Ectodermal cell (in vitro differentiated cells): ENCODE measurements at regions not wholly inside any gene's neighbourhood (a gene's known extent, or its start where the extent isn't known, plus 50 kb on each side); places are given as distances from the start of the nearest gene placed in this dataset.

Experiments
- H3K27ac ChIP-seq: 2 replicates; pipeline ENCODE4 v1.7.0; 2013; ENCODE audit warnings: mild to moderate bottlenecking, low read depth, low read length; ENCODE audit not compliant: insufficient read depth, poor library complexity, severe bottlenecking
- H3K27me3 ChIP-seq: 2 replicates; pipeline ENCODE4 v1.7.0; 2013; ENCODE audit warnings: mild to moderate bottlenecking, low read length; ENCODE audit not compliant: insufficient read depth, control insufficient read depth, poor library complexity, severe bottlenecking
- H3K36me3 ChIP-seq: one replicate; pipeline ENCODE4 v1.7.0; 2013; ENCODE audit warnings: low read length; ENCODE audit not compliant: control insufficient read depth, insufficient read depth
- H3K4me1 ChIP-seq: one replicate; pipeline ENCODE4 v1.7.0; 2013; ENCODE audit warnings: low read length; ENCODE audit not compliant: control insufficient read depth, insufficient read depth
- H3K4me3 ChIP-seq: 2 replicates; pipeline ENCODE4 v1.7.0; 2013; ENCODE audit warnings: low read depth, low read length, control low read depth; ENCODE audit not compliant: insufficient read depth
- H3K9me3 ChIP-seq: 2 replicates; pipeline ENCODE4 v1.7.0; 2013; ENCODE audit warnings: mild to moderate bottlenecking, low read length, moderate library complexity; ENCODE audit not compliant: control insufficient read depth
- WGBS, 2 experiments: methylation state at CpG; one replicate each; pipeline ENCODE4 v1.1.7; 2013; ENCODE audit warnings: missing lambda C conversion rate in 2 of 2; 5-methylcytosine and 5-hydroxymethylcytosine counted together

DNA sequence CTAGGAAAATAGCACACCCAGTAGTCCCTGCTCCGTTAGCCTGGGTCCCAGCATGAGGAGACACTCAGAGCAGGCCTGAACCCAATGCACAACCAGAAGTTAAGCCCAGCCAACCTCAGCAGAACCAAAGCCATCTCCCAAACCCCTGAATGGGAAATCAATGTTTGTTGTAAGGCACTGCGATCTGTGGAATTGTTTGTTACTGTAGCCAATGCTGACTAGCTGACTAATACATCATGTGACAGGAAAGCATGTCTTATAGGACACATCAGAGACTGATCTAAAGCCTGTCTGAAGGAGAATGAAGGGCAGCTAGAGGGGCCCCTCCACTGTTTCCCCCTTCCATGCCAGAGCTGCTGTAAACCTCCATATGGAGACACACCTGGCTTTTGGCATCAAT lies 96.4 kb downstream of the MARCHF4 start:
- no peak overlapping the region for H3K4me3 ChIP-seq
- peaks cover 15% of the 10 kb centered on the region for H3K4me1 ChIP-seq
- no peaks in the 10 kb centered on the region for H3K9me3 ChIP-seq
- H3K36me3 ChIP-seq: no peaks in the 10 kb centered on the region
- WGBS, 2 experiments: 94 to 95% methylated on average over 2 of the region's 2 CpGs
- H3K27ac ChIP-seq: no peak overlapping the region
- H3K27me3 ChIP-seq: no peaks in the 10 kb centered on the region

DNA sequence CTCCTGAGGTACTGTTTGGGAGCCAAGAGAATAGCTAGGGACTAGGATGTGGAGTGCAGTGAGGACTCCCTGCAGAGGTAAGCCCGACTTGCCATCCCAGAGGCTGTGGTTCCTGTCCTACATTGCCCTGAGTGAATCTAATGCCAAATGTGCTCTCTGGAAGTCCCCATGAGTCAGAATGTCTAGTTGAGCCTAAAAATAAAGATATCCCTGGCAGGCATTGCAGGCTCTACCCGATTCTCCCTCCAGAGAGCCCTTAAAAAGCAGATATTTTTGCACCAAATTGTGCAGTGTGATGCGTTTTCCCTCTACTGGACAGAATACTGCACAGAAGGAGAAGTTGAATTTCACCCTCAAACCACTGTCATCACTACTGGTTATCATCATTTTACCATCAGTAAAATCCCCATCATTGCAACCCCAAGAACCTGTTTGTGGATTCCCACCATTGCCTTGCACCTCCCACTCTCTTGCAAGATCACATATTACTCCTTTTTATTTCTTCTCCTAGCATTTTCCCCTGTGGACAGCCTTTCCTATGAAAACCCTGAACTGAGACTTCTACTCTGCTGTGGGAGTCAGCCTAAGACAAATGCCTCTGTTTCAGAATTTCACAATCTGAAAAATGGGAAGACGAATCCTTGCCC lies 98.0 kb downstream of the MARCHF4 start:
- Histone ChIP-seq H3K27ac (no peak overlapping the region), H3K27me3 (no peaks in the 10 kb centered on the region), H3K9me3 (no peaks in the 10 kb centered on the region), H3K4me1 (peaks cover 8% of the 10 kb centered on the region), H3K36me3 (no peaks in the 10 kb centered on the region), H3K4me3 (no peak overlapping the region)
- WGBS, 2 experiments: 92 to 95% methylated on average over 4 of the region's 4 CpGs

DNA sequence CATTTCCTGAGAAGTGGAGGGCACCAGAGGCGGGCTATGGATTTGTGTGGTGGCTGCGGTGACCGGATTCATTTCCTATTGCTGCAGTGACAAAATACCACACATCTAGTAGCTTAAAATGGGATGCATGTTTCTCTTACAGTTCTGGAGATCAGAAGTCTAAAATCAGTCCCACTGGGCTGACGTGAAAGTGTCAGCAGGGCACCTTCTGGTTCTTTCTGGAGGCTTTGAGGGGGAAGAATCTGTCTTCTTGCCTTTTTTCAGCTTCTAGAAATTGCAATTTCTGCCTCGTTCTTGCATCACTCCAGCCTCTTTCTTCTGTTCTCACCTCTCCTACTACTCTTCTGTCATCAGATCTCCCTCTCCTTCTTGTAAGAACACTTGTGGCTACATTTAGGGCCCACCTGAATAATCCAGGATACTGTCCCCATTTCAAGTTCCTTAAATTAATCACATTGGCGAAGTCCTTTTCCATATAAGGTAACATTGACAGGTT lies 111.2 kb downstream of the MARCHF4 start:
- no peak overlapping the region for H3K27ac ChIP-seq
- no peaks in the 10 kb centered on the region for H3K27me3 ChIP-seq
- WGBS, 2 experiments: 89 to 94% methylated on average over 6 of the region's 6 CpGs
- H3K36me3 ChIP-seq: no peaks in the 10 kb centered on the region
- H3K9me3 ChIP-seq: no peaks in the 10 kb centered on the region
- H3K4me3 ChIP-seq: no peak overlapping the region
- H3K4me1 ChIP-seq: no peaks in the 10 kb centered on the region

DNA sequence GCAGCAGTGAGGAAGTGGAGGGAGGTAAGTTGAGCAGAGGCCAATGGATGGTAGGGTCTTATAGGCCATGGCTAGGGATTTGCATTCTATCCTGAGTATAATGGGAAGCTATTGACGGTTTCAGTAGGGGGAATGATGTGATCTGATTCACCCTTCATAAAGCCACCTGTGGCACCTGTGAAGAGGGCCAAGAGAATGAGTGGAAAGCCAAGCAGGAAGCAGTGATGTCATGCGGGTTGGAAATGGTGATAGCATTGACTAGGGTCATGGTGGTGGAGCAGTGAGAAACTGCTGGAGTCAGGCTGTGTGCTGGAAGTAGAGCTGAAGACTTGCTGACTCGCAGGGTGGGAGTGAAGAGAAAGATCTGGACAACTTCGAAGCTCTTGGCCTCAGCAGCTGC lies 111.7 kb downstream of the MARCHF4 start:
- no peaks in the 10 kb centered on the region for H3K9me3 ChIP-seq
- H3K4me3 ChIP-seq: no peak overlapping the region
- H3K4me1 ChIP-seq: no peaks in the 10 kb centered on the region
- 94 to 95% methylated on average over 4 of the region's 4 CpGs for WGBS, 2 experiments
- H3K27me3 ChIP-seq: no peaks in the 10 kb centered on the region
- H3K36me3 ChIP-seq: no peaks in the 10 kb centered on the region
- H3K27ac ChIP-seq: no peak overlapping the region

DNA sequence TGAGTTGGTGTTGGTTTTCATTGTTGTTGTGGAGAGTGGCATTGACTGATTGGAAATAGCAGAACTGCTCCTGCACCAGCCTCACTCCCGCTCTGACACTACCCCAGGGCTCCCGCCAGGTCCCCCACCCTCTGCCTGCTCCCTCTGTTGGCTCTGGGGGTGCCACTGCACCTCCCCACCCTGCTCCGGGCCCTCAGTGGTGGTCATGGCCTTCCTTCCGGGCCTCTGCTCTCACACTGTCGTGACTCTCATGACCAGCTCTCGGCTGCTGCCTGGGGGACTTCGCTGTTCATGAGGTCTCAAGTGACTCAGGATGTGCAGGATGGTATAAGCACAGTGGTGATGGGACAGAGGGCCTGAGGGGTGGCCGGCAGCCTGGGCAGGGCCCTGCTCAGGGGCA lies 113.2 kb downstream of the MARCHF4 start:
- 92 to 95% methylated on average over 8 of the region's 8 CpGs for WGBS, 2 experiments
- no peaks in the 10 kb centered on the region for H3K4me1 ChIP-seq
- H3K4me3 ChIP-seq: no peak overlapping the region
- H3K9me3 ChIP-seq: no peaks in the 10 kb centered on the region
- H3K36me3 ChIP-seq: no peaks in the 10 kb centered on the region
- H3K27me3 ChIP-seq: no peaks in the 10 kb centered on the region
- H3K27ac ChIP-seq: no peak overlapping the region

DNA sequence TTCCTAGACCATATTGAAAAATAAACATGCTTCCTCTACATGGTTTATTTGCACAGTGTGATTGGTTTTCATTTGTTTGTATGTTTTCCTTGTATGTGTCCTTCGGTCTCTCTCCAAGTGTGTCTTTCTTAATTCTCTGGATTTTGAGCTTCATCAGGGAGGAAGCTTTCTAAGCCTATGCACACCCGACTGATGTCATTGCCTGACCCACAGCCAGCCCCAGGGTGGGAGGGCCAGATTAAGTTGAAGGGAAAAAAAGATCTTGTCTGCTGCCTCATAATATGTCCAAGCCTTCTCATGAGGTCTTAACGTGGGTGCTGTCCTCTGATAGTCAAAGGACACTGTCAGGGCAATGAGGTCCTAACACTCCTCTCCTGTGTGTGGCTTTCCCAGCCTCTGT lies 115.2 kb downstream of the MARCHF4 start:
- Histone ChIP-seq H3K4me3 (no peak overlapping the region), H3K9me3 (no peaks in the 10 kb centered on the region), H3K36me3 (no peaks in the 10 kb centered on the region), H3K27me3 (no peaks in the 10 kb centered on the region), H3K4me1 (no peaks in the 10 kb centered on the region), H3K27ac (no peak overlapping the region)
- 91 to 94% methylated on average over 3 of the region's 3 CpGs for WGBS, 2 experiments
